ENCODE measurements at regions not wholly inside any gene's neighbourhood (a gene's known extent, or its start where the extent isn't known, plus 50 kb on each side); places are given as distances from the start of the nearest gene placed in this dataset.

GRCh38 chr1:208541225-208541855 is 297.2 kb upstream of the PLXNA2 start:
- no peak for DNase-seq (ENCODE audit: low read depth in 2 of 2)

GRCh38 chr1:208542309-208542708 is 298.1 kb upstream of the PLXNA2 start:
- DNase-seq (ENCODE audit: low read depth in 2 of 2): no peak

- no peak for DNase-seq (ENCODE audit: low read depth in 2 of 2)
Observed at GRCh38 chr1:208544053-208544452, 299.9 kb upstream of the PLXNA2 start.

- DNase-seq (ENCODE audit: low read depth in 2 of 2): no peak
Observed at GRCh38 chr1:208544794-208545193, 300.6 kb upstream of the PLXNA2 start.

- DNase-seq (ENCODE audit: low read depth in 2 of 2): no peak
Observed at GRCh38 chr1:208551024-208551423, 306.8 kb upstream of the PLXNA2 start.

GRCh38 chr1:208551633-208552320 is 307.6 kb upstream of the PLXNA2 start:
- DNase-seq (ENCODE audit: low read depth in 2 of 2): no peak

GRCh38 chr1:208552928-208553327 is 308.7 kb upstream of the PLXNA2 start:
- no peak for DNase-seq (ENCODE audit: low read depth in 2 of 2)

- no peak for DNase-seq (ENCODE audit: low read depth in 2 of 2)
Observed at GRCh38 chr1:208556461-208556860, 312.3 kb upstream of the PLXNA2 start.

GRCh38 chr1:208557046-208557722 is 313.0 kb upstream of the PLXNA2 start:
- no peak for DNase-seq (ENCODE audit: low read depth in 2 of 2)

- DNase-seq (ENCODE audit: low read depth in 2 of 2): no peak
Observed at GRCh38 chr1:208557723-208558094, 313.5 kb upstream of the PLXNA2 start.

GRCh38 chr1:208559597-208560329 is 315.6 kb upstream of the PLXNA2 start:
- no peak for DNase-seq (ENCODE audit: low read depth in 2 of 2)

- DNase-seq (ENCODE audit: low read depth in 2 of 2): no peak
Observed at GRCh38 chr1:208562151-208562960, 318.2 kb upstream of the PLXNA2 start.

- no peak for DNase-seq (ENCODE audit: low read depth in 2 of 2)
Observed at GRCh38 chr1:208564466-208564865, 320.3 kb upstream of the PLXNA2 start.

GRCh38 chr1:208565756-208566440 is 321.7 kb upstream of the PLXNA2 start:
- no peak for DNase-seq (ENCODE audit: low read depth in 2 of 2)

- no peak for DNase-seq (ENCODE audit: low read depth in 2 of 2)
Observed at GRCh38 chr1:208569181-208569580, 325.0 kb upstream of the PLXNA2 start.

GRCh38 chr1:208570362-208570761 is 326.2 kb upstream of the PLXNA2 start:
- no peak for DNase-seq (ENCODE audit: low read depth in 2 of 2)

GRCh38 chr1:208576425-208576824 is 332.2 kb upstream of the PLXNA2 start:
- no peak for DNase-seq (ENCODE audit: low read depth in 2 of 2)

- DNase-seq (ENCODE audit: low read depth in 2 of 2): no peak
Observed at GRCh38 chr1:208577381-208577905, 333.3 kb upstream of the PLXNA2 start.

- no peak for DNase-seq (ENCODE audit: low read depth in 2 of 2)
Observed at GRCh38 chr1:208581209-208581608, 337.0 kb upstream of the PLXNA2 start.

GRCh38 chr1:208581667-208582066 is 337.5 kb upstream of the PLXNA2 start:
- DNase-seq (ENCODE audit: low read depth in 2 of 2): no peak
